SK-N-MC (cell line): ENCODE measurements at regions not wholly inside any gene's neighbourhood (a gene's known extent, or its start where the extent isn't known, plus 50 kb on each side); places are given as distances from the start of the nearest gene placed in this dataset.

Experiments used
- EZH2 ChIP-seq: fragments of 200-600 bp; sonication (generic); IDR thresholded peaks from one replicate; pipeline ENCODE4 v1.6.1; 2017; ENCODE audit warnings: antibody characterized with exemption
- POLR2AphosphoS5 ChIP-seq: IDR thresholded peaks from 2 replicates; pipeline ENCODE4 v1.6.1; 2012; ENCODE audit warnings: mild to moderate bottlenecking, low read depth, low read length, borderline replicate concordance

- no peak for TF ChIP-seq POLR2AphosphoS5
- TF ChIP-seq EZH2, result no peak
Observed at GRCh38 chr4:152257601-152258066, 278.3 kb downstream of the FBXW7 start.
